ENCODE measurements at regions not wholly inside any gene's neighbourhood (a gene's known extent, or its start where the extent isn't known, plus 50 kb on each side); places are given as distances from the start of the nearest gene placed in this dataset.

DNA sequence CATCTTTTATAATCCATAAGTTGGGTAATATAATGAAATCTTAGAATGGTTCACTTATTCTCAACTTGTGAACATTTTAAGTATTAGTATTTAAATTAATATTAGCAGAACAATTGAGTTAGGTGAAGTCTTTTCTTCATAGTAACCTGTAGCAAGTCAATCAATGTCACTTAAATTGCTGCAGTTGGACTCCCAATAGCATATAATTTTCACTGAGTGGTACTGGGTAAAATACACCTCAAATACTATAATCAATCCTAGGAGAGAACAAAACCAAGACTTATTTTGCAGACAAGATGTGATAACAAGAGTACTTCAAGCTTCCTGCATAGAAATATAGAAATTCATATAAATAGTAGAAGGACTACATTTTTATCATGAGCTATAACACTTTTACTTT lies 677.9 kb upstream of the LRRN3 start:
- Histone ChIP-seq H3K27ac (ENCODE audit: low read length) (no peak overlapping the region), H3K9ac (ENCODE audit: low read length) (no peak overlapping the region), H3K4me3 (ENCODE audit: low read length) (no peak overlapping the region), H3K4me1 (ENCODE audit: insufficient read depth, low read length) (peaks cover 1% of the 10 kb centered on the region; the same call in 1 of the 2 replicates), H4K20me1 (ENCODE audit: low read length) (no peaks in the 10 kb centered on the region), H3F3A (ENCODE audit: low read length, unreplicated experiment) (no peaks in the 10 kb centered on the region), H3K27me3 (ENCODE audit: low read length) (no peaks in the 10 kb centered on the region), H3K36me3 (ENCODE audit: low read depth, low read length) (no peaks in the 10 kb centered on the region), H3K9me3 (ENCODE audit: low read length) (no peaks in the 10 kb centered on the region), H2AFZ (ENCODE audit: low read length) (no peak overlapping the region), H3K4me2 (ENCODE audit: low read length) (no peak overlapping the region), H3K9me2 (replicated peaks; ENCODE audit: low read length) (no peaks in the 10 kb centered on the region), H3K79me2 (ENCODE audit: low read length) (no peaks in the 10 kb centered on the region)
- ATAC-seq (no peak), DNase-seq (no peak)
- POLR2A ChIA-PET (ENCODE audit: unreplicated experiment) = no interaction called here
- no TSS peak for BruUV-seq (replicated peaks)
- intact Hi-C loops (cut with micrococcal nuclease) = no loop called here
- CTCF ChIA-PET = no interaction called here
- TF ChIP-seq, protein P1, sequence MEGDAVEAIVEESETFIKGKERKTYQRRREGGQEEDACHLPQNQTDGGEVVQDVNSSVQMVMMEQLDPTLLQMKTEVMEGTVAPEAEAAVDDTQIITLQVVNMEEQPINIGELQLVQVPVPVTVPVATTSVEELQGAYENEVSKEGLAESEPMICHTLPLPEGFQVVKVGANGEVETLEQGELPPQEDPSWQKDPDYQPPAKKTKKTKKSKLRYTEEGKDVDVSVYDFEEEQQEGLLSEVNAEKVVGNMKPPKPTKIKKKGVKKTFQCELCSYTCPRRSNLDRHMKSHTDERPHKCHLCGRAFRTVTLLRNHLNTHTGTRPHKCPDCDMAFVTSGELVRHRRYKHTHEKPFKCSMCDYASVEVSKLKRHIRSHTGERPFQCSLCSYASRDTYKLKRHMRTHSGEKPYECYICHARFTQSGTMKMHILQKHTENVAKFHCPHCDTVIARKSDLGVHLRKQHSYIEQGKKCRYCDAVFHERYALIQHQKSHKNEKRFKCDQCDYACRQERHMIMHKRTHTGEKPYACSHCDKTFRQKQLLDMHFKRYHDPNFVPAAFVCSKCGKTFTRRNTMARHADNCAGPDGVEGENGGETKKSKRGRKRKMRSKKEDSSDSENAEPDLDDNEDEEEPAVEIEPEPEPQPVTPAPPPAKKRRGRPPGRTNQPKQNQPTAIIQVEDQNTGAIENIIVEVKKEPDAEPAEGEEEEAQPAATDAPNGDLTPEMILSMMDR (conservative IDR thresholded peaks at IDR 0.05; ENCODE audit: low read depth, low read length) = no peak

DNA sequence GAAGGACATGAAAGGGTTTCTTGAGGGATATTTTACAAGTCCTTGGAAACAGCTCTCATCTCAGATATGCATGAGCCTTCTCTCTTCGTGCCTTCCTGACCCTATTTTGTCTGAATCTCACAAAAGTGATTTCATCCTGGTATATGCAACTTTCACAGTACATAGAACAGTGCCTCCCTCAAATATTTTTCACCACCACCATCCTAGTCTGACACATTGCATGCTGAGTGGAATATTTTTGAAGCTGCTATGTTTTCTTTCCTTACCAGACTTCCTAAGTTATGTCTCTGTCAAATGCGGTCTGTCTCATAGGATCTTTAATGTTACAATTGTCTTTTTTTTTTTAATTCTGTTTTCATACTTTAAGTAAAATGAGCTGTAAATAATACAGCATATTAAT lies 673.3 kb upstream of the LRRN3 start:
- no peak overlapping the region for H3K4me2 ChIP-seq (ENCODE audit: low read length)
- no peaks in the 10 kb centered on the region for H3K27me3 ChIP-seq (ENCODE audit: low read length)
- no peak overlapping the region for H3K27ac ChIP-seq (ENCODE audit: low read length)
- POLR2A ChIA-PET (ENCODE audit: unreplicated experiment) = no interaction called here
- no peaks in the 10 kb centered on the region for H3K9me3 ChIP-seq (ENCODE audit: low read length)
- H4K20me1 ChIP-seq (ENCODE audit: low read length) = no peaks in the 10 kb centered on the region
- H3F3A ChIP-seq (ENCODE audit: low read length, unreplicated experiment) = no peaks in the 10 kb centered on the region
- TF ChIP-seq, protein P1 (conservative IDR thresholded peaks at IDR 0.05; ENCODE audit: low read depth, low read length) = no peak
- TF ChIP-seq EZH2 (IDR thresholded peaks at IDR 0.05; ENCODE audit: low read length, unreplicated experiment) (no peak), EZH2phosphoT487 (IDR thresholded peaks at IDR 0.05; ENCODE audit: borderline replicate concordance, low read length) (no peak)
- no peak overlapping the region for H3K4me3 ChIP-seq (ENCODE audit: low read length)
- no peak overlapping the region for H3K9ac ChIP-seq (ENCODE audit: low read length)
- no peaks in the 10 kb centered on the region for H3K36me3 ChIP-seq (ENCODE audit: low read depth, low read length)
- no peak overlapping the region for H2AFZ ChIP-seq (ENCODE audit: low read length)
- H3K79me2 ChIP-seq (ENCODE audit: low read length) = no peaks in the 10 kb centered on the region
- intact Hi-C loops (cut with micrococcal nuclease) = no loop called here
- BruUV-seq (replicated peaks) = no TSS peak
- no peaks in the 10 kb centered on the region for H3K9me2 ChIP-seq (replicated peaks; ENCODE audit: low read length)
- ATAC-seq (no peak), DNase-seq (no peak)
- CTCF ChIA-PET = no interaction called here
- H3K4me1 ChIP-seq (ENCODE audit: insufficient read depth, low read length) = no peaks in the 10 kb centered on the region

DNA sequence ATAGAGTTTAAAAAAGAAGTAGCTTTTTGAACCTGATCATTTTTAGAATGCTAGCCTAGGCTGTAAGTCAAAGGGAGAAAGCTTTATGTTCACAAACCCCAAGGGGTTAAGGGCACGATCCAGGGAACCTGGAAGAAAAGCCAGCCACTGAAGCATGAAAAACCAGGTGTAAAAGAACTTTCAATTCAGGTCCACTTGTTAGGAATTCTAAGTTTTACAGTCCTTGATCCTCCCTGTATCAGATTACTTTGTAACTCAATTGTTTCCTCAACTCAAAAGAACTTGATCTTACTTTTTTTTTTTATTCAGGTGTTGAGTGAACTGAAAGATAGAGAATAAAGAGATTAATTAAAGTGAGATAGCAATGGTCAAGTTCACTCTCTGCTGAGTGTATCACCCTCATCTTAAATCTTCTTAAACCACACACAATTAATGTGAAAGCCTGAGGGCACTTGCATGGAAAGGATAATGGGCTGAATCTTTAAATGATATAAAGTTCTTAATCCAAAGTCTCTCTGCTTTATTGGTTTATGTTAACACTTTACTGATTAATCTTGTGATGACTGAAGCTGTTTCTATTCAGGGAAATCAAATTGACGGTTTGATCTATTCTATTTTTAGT lies 672.2 kb upstream of the LRRN3 start:
- H3K9me2 ChIP-seq (replicated peaks; ENCODE audit: low read length) = no peaks in the 10 kb centered on the region
- ChIA-PET POLR2A (ENCODE audit: unreplicated experiment) (no interaction called here), CTCF (no interaction called here)
- no peaks in the 10 kb centered on the region for H3K27me3 ChIP-seq (ENCODE audit: low read length)
- H3K9ac ChIP-seq (ENCODE audit: low read length) = no peak overlapping the region
- no peaks in the 10 kb centered on the region for H4K20me1 ChIP-seq (ENCODE audit: low read length)
- intact Hi-C loops (cut with micrococcal nuclease) = no loop called here
- no peaks in the 10 kb centered on the region for H3K36me3 ChIP-seq (ENCODE audit: low read depth, low read length)
- DNase-seq = no peak
- no peak overlapping the region for H3K27ac ChIP-seq (ENCODE audit: low read length)
- no peak for ATAC-seq
- no peak overlapping the region for H3K4me3 ChIP-seq (ENCODE audit: low read length)
- BruUV-seq (replicated peaks) = no TSS peak
- no peaks in the 10 kb centered on the region for H3K79me2 ChIP-seq (ENCODE audit: low read length)
- no peaks in the 10 kb centered on the region for H3K4me1 ChIP-seq (ENCODE audit: insufficient read depth, low read length)
- H3K9me3 ChIP-seq (ENCODE audit: low read length) = no peaks in the 10 kb centered on the region
- H3F3A ChIP-seq (ENCODE audit: low read length, unreplicated experiment) = no peaks in the 10 kb centered on the region
- TF ChIP-seq, protein P1 (conservative IDR thresholded peaks at IDR 0.05; ENCODE audit: low read depth, low read length) = no peak
- TF ChIP-seq EZH2phosphoT487 (IDR thresholded peaks at IDR 0.05; ENCODE audit: borderline replicate concordance, low read length) = no peak
- TF ChIP-seq EZH2 (IDR thresholded peaks at IDR 0.05; ENCODE audit: low read length, unreplicated experiment) = no peak
- no peak overlapping the region for H2AFZ ChIP-seq (ENCODE audit: low read length)
- H3K4me2 ChIP-seq (ENCODE audit: low read length) = no peak overlapping the region

All from PC-3 (cell line).